Upper lobe of right lung (tissue), 1 donor: ENCODE measurements at regions not wholly inside any gene's neighbourhood (a gene's known extent, or its start where the extent isn't known, plus 50 kb on each side); places are given as distances from the start of the nearest gene placed in this dataset.
"Not testable (repeated sequence)": the region's sequence is repeated elsewhere in the genome, so short reads cannot be mapped to it uniquely, and the experiment has no call there.

Experiments
- ATAC-seq: fragments of 200-7000 bp; cut with Tn5 transposase; one replicate; pipeline ENCODE4 v1.9.1; 2020; ENCODE audit warnings: mild to moderate bottlenecking, moderate library complexity
- DNase-seq: peaks from one replicate; pipeline ENCODE4 v3.0.0-alpha.2; 2020
- H3K27ac ChIP-seq: fragments of 200-600 bp; one replicate; pipeline ENCODE4 v1.8.0; 2022
- H3K27me3 ChIP-seq: fragments of 200-600 bp; one replicate; pipeline ENCODE4 v1.8.0; 2022; ENCODE audit warnings: mild to moderate bottlenecking
- H3K36me3 ChIP-seq: fragments of 200-600 bp; one replicate; pipeline ENCODE4 v1.8.0; 2022
- H3K4me1 ChIP-seq: fragments of 200-600 bp; one replicate; pipeline ENCODE4 v1.8.0; 2022
- H3K4me3 ChIP-seq: fragments of 200-600 bp; one replicate; pipeline ENCODE4 v1.8.0; 2022; ENCODE audit warnings: mild to moderate bottlenecking
- H3K9me3 ChIP-seq: fragments of 200-600 bp; one replicate; pipeline ENCODE4 v1.8.0; 2022
- intact Hi-C: fragments of 100-400 bp; cut with DNase I; formaldehyde crosslinking; loops from one replicate; pipeline ENCODE4 v1.11.0; 2022
- TF ChIP-seq, protein P1 (sequence below): fragments of 200-600 bp; IDR thresholded peaks from one replicate; pipeline ENCODE4 v1.8.0; 2022; ENCODE audit warnings: antibody characterized with exemption
- donor health status: DM: no; HTN: yes; CAD: no; lungs with severe emphysema.

GRCh38 chr4:120218981-120219380 is 152.3 kb upstream of the MAD2L1 start:
- Histone ChIP-seq H3K4me3 (no peak overlapping the region), H3K27me3 (no peaks in the 10 kb centered on the region), H3K27ac (no peak overlapping the region), H3K36me3 (no peaks in the 10 kb centered on the region), H3K9me3 (no peaks in the 10 kb centered on the region), H3K4me1 (no peaks in the 10 kb centered on the region)
- intact Hi-C loops: no loop called here
- TF ChIP-seq, protein P1, sequence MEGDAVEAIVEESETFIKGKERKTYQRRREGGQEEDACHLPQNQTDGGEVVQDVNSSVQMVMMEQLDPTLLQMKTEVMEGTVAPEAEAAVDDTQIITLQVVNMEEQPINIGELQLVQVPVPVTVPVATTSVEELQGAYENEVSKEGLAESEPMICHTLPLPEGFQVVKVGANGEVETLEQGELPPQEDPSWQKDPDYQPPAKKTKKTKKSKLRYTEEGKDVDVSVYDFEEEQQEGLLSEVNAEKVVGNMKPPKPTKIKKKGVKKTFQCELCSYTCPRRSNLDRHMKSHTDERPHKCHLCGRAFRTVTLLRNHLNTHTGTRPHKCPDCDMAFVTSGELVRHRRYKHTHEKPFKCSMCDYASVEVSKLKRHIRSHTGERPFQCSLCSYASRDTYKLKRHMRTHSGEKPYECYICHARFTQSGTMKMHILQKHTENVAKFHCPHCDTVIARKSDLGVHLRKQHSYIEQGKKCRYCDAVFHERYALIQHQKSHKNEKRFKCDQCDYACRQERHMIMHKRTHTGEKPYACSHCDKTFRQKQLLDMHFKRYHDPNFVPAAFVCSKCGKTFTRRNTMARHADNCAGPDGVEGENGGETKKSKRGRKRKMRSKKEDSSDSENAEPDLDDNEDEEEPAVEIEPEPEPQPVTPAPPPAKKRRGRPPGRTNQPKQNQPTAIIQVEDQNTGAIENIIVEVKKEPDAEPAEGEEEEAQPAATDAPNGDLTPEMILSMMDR: no peak
- ATAC-seq (no peak), DNase-seq (no peak)

DNA sequence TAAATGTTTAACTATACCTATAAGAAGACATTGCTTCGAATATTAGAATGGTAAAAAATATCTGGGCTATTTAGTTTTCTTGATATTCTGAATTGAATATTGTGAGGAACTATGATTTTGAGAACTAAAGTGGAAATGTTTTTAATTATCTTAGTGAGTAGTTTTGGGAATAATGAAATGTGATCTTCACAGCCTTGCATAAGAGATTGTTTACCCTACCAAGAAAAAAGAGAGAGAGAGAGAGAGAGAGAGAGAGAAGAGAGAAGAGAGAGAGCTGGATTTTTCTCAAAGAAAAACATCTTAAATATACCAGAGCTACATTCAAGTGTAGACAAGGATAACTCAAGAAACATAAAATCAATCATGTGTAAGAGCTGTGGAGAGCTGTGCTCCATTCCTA is 148.7 kb upstream of the MAD2L1 start:
- no peaks in the 10 kb centered on the region for H3K4me1 ChIP-seq
- ATAC-seq: no peak
- H3K27ac ChIP-seq: no peak overlapping the region
- H3K27me3 ChIP-seq: no peaks in the 10 kb centered on the region
- no peaks in the 10 kb centered on the region for H3K36me3 ChIP-seq
- H3K9me3 ChIP-seq: no peaks in the 10 kb centered on the region
- H3K4me3 ChIP-seq: no peak overlapping the region
- intact Hi-C loops: no loop called here
- TF ChIP-seq, protein P1: no peak
- no peak for DNase-seq

- H3K27me3 ChIP-seq: no peaks in the 10 kb centered on the region
- TF ChIP-seq, protein P1: no peak
- H3K4me3 ChIP-seq: no peak overlapping the region
- DNase-seq: no peak
- no peak for ATAC-seq
- no peaks in the 10 kb centered on the region for H3K36me3 ChIP-seq
- no peaks in the 10 kb centered on the region for H3K4me1 ChIP-seq
- H3K9me3 ChIP-seq: no peaks in the 10 kb centered on the region
- H3K27ac ChIP-seq: no peak overlapping the region
- intact Hi-C loops: no loop called here
Measured at GRCh38 chr4:120211408-120212015, 144.9 kb upstream of the MAD2L1 start.

DNA sequence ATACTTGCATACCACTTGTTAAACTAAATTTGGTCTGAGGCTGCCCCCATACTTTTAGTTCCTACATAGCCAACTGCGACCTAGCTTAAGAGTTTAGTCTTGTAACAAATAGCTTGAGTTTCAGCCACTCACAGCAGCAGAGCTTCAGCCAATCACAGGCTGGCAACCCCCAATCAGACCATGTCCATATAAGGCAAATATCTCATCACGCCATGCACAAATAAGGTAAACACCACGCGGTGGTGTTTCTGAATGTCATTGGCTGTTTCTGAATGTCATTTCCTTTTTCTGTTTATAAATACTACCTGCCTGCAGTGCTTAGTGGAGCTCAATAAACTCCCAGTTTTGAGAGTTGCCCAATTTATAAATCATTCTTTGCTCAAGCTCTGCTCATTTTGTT is 143.1 kb upstream of the MAD2L1 start:
- no peaks in the 10 kb centered on the region for H3K4me1 ChIP-seq
- intact Hi-C loops: no loop called here
- no peaks in the 10 kb centered on the region for H3K36me3 ChIP-seq
- H3K27ac ChIP-seq: no peak overlapping the region
- DNase-seq (no peak), ATAC-seq (no peak)
- H3K27me3 ChIP-seq: no peaks in the 10 kb centered on the region
- no peak overlapping the region for H3K4me3 ChIP-seq
- H3K9me3 ChIP-seq: no peaks in the 10 kb centered on the region
- TF ChIP-seq, protein P1: no peak

GRCh38 chr4:120207021-120207420 is 140.4 kb upstream of the MAD2L1 start:
- H3K9me3 ChIP-seq: no peaks in the 10 kb centered on the region
- DNase-seq (no peak), ATAC-seq (no peak)
- no peaks in the 10 kb centered on the region for H3K27me3 ChIP-seq
- TF ChIP-seq, protein P1: no peak
- no peaks in the 10 kb centered on the region for H3K36me3 ChIP-seq
- no peaks in the 10 kb centered on the region for H3K4me1 ChIP-seq
- H3K27ac ChIP-seq: no peak overlapping the region
- intact Hi-C loops: no loop called here
- H3K4me3 ChIP-seq: no peak overlapping the region

GRCh38 chr4:120202222-120202621 is 135.6 kb upstream of the MAD2L1 start:
- intact Hi-C loops: no loop called here
- TF ChIP-seq, protein P1: no peak
- no peak overlapping the region for H3K27ac ChIP-seq

DNA sequence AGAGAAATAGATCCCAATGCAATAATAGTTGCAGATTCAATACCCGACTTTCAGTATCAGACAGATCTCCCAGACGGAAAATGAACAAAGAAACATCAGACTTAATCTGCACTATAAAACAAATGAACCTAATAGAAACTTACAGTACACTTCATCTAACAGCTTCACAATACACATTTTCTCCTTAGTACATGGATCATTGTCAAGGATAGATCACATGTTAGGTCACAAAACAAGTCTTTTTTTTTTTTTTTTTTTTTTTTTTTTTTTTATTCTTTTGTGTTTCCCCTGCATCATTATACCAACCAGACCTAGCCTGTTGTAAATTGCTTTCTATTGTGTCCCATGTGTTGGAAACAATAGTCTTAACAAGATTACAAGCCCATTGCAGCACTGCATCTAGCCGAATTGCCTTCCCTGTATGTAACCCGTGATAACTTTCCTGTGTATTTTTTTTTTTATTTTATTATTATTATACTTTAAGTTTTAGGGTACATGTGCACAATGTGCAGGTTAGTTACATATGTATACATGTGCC is 134.0 kb upstream of the MAD2L1 start:
- ATAC-seq, H3K4me1 ChIP-seq, H3K9me3 ChIP-seq, H3K27ac ChIP-seq, H3K36me3 ChIP-seq, intact Hi-C loops, H3K27me3 ChIP-seq, DNase-seq, H3K4me3 ChIP-seq: not testable (repeated sequence)

More at GRCh38 chr4:120202222-120202621, 135.6 kb upstream of the MAD2L1 start:
- Histone ChIP-seq H3K36me3 (no peaks in the 10 kb centered on the region), H3K4me3 (no peak overlapping the region), H3K9me3 (no peaks in the 10 kb centered on the region), H3K4me1 (no peaks in the 10 kb centered on the region), H3K27me3 (no peaks in the 10 kb centered on the region)
- ATAC-seq (no peak), DNase-seq (no peak)
